H1 (cell line): ENCODE measurements at regions not wholly inside any gene's neighbourhood (a gene's known extent, or its start where the extent isn't known, plus 50 kb on each side); places are given as distances from the start of the nearest gene placed in this dataset.

Experiments used
- EZH2 ChIP-seq: fragments of 200-600 bp; sonication (generic); IDR thresholded peaks from 2 replicates; pipeline ENCODE4 v1.7.1; 2012; ENCODE audit warnings: low read depth, mild to moderate bottlenecking, moderate library complexity, low read length, inconsistent platforms; ENCODE audit not compliant: severe bottlenecking
- SIN3A ChIP-seq, 2 experiments: IDR thresholded peaks in 1 of 2; conservative IDR thresholded peaks in 1 of 2; 2 replicates each; pipeline ENCODE4 v1.6.1; 2011 to 2012; ENCODE audit warnings: low read length in 2 of 2, improper control_type of control experiment in 1 of 2, low read depth in 1 of 2, mild to moderate bottlenecking in 1 of 2

DNA sequence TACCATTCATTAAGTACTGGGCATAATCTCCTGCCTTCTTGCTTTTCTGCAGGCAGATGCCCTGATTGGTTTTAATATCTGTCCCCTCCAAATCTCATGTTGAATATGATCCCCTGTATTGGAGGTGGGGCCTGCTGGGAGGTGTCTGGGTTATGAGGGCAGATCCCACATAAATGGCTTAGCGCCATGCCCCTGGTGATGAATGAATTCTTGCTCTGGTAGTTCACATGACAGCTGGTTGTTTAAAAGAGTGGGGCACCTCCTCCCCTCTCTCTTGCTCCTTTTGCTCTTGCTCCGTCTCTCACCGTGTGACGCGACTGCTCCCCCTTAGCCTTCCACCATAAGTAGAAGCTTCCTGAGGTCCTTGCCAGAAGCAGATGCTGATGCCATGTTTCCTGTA is 564.0 kb upstream of the BRINP1 start:
- TF ChIP-seq EZH2: no peak
- TF ChIP-seq SIN3A (conservative IDR thresholded peaks at IDR 0.05 in 1 of 2, IDR thresholded peaks at IDR 0.05 in 1 of 2; ENCODE audit: low read depth in 1 of 2, low read length in 2 of 2): no peak
